H54 (cell line): ENCODE measurements at regions not wholly inside any gene's neighbourhood (a gene's known extent, or its start where the extent isn't known, plus 50 kb on each side); places are given as distances from the start of the nearest gene placed in this dataset.

ENCODE experiments used
- DNase-seq: peaks from one replicate; pipeline ENCODE4 v3.0.0; 2011; ENCODE audit warnings: low spot score, mixed read lengths; ENCODE audit not compliant: insufficient read length
- FAIRE-seq: peaks from 3 replicates; lab custom pipeline; 2011; peaks lifted over from hg19 to GRCh38; lab: Jason Lieb, UNC
- POLR2A ChIP-seq: IDR thresholded peaks from 2 replicates; pipeline ENCODE4 v1.6.1; 2011; ENCODE audit warnings: low read depth, mild to moderate bottlenecking, low read length

GRCh38 chr7:156466955-156467625, 173.5 kb upstream of the RNF32 start:
- no peak for TF ChIP-seq POLR2A
- FAIRE-seq = no peak
- DNase-seq = no peak

GRCh38 chr7:156466272-156466671, 174.3 kb upstream of the RNF32 start:
- no peak for FAIRE-seq
- TF ChIP-seq POLR2A = no peak
- DNase-seq = no peak

GRCh38 chr7:156465186-156465585, 175.4 kb upstream of the RNF32 start:
- DNase-seq (no peak), FAIRE-seq (no peak)
- no peak for TF ChIP-seq POLR2A

GRCh38 chr7:156464339-156464738, 176.2 kb upstream of the RNF32 start:
- no peak for TF ChIP-seq POLR2A
- no peak for DNase-seq
- no peak for FAIRE-seq

GRCh38 chr7:156463280-156463679, 177.3 kb upstream of the RNF32 start:
- TF ChIP-seq POLR2A = no peak
- FAIRE-seq (no peak), DNase-seq (no peak)

- FAIRE-seq = no peak
- TF ChIP-seq POLR2A = no peak
- no peak for DNase-seq
Measured at GRCh38 chr7:156461881-156462665, 178.5 kb upstream of the RNF32 start.

- no peak for TF ChIP-seq POLR2A
- DNase-seq (no peak), FAIRE-seq (no peak)
Measured at GRCh38 chr7:156460858-156461627, 179.5 kb upstream of the RNF32 start.

GRCh38 chr7:156459582-156459981, 181.0 kb upstream of the RNF32 start:
- no peak for TF ChIP-seq POLR2A
- FAIRE-seq = no peak
- DNase-seq = no peak

- TF ChIP-seq POLR2A = no peak
- FAIRE-seq (no peak), DNase-seq (no peak)
Measured at GRCh38 chr7:156459067-156459466, 181.5 kb upstream of the RNF32 start.

GRCh38 chr7:156458011-156458410, 182.6 kb upstream of the RNF32 start:
- TF ChIP-seq POLR2A = no peak
- DNase-seq (no peak), FAIRE-seq (no peak)

GRCh38 chr7:156456503-156457115, 184.0 kb upstream of the RNF32 start:
- no peak for TF ChIP-seq POLR2A
- no peak for FAIRE-seq
- no peak for DNase-seq

- DNase-seq (no peak), FAIRE-seq (no peak)
- no peak for TF ChIP-seq POLR2A
Measured at GRCh38 chr7:156456032-156456431, 184.5 kb upstream of the RNF32 start.

- no peak for DNase-seq
- no peak for FAIRE-seq
- TF ChIP-seq POLR2A = no peak
Measured at GRCh38 chr7:156450473-156450872, 190.1 kb upstream of the RNF32 start.

GRCh38 chr7:156448918-156449317, 191.7 kb upstream of the RNF32 start:
- no peak for TF ChIP-seq POLR2A
- FAIRE-seq = no peak

More at GRCh38 chr7:156448918-156449317, 191.7 kb upstream of the RNF32 start:
- no peak for DNase-seq
